WTC11 (cell line): ENCODE measurements at regions not wholly inside any gene's neighbourhood (a gene's known extent, or its start where the extent isn't known, plus 50 kb on each side); places are given as distances from the start of the nearest gene placed in this dataset.

ENCODE experiments used
- ATAC-seq: fragments of 200-7000 bp; cut with Tn5 transposase; 2 replicates; pipeline ENCODE4 v1.10.0; 2021; ENCODE audit warnings: mild to moderate bottlenecking, moderate library complexity
- CTCF ChIA-PET: fragments of 300-600 bp; sonication (Branson Sonifier 250); formaldehyde crosslinking; loops from one replicate; lab custom pipeline; 2021; ENCODE audit warnings: antibody characterized with exemption; lab: Charles Lee
- POLR2A ChIA-PET: fragments of 350-600 bp; sonication (Branson Sonifier 250); formaldehyde crosslinking; loops from one replicate; lab custom pipeline; 2021; ENCODE audit warnings: antibody characterized with exemption; lab: Charles Lee
- DNase-seq: peaks from one replicate; pipeline ENCODE4 v3.0.0; 2021; ENCODE audit warnings: low spot score
- H3K27ac Mint-ChIP-seq: 2 replicates; pipeline ENCODE4 v1.8.0; 2021; ENCODE audit warnings: mixed read lengths
- H3K27me3 Mint-ChIP-seq: 2 replicates; pipeline ENCODE4 v1.8.0; 2021; ENCODE audit warnings: low read depth, mild to moderate bottlenecking, moderate library complexity, mixed read lengths
- H3K36me3 Mint-ChIP-seq: 2 replicates; pipeline ENCODE4 v1.8.0; 2021; ENCODE audit warnings: mixed read lengths
- H3K4me1 Mint-ChIP-seq: 2 replicates; pipeline ENCODE4 v1.8.0; 2022; ENCODE audit warnings: mixed read lengths
- H3K4me3 Mint-ChIP-seq: 2 replicates; pipeline ENCODE4 v1.8.0; 2021; ENCODE audit warnings: mild to moderate bottlenecking, moderate library complexity, mixed read lengths
- H3K9me3 Mint-ChIP-seq: 2 replicates; pipeline ENCODE4 v1.8.0; 2021; ENCODE audit warnings: mixed read lengths
- ATF3 ChIP-seq: sonication (generic); formaldehyde crosslinking; conservative IDR thresholded peaks from 2 replicates; pipeline ENCODE4 v1.8.1; 2022; ENCODE audit warnings: mild to moderate bottlenecking, missing genetic modification reagents
- CREM ChIP-seq: sonication (generic); formaldehyde crosslinking; IDR thresholded peaks from 2 replicates; pipeline ENCODE4 v1.8.1; 2022; ENCODE audit warnings: mild to moderate bottlenecking, missing genetic modification reagents, moderate library complexity
- CTCF ChIP-seq: fragments of 200-600 bp; IDR thresholded peaks from 2 replicates; pipeline ENCODE4 v1.8.0; 2022; ENCODE audit warnings: antibody characterized with exemption
- E2F1 ChIP-seq: sonication (generic); formaldehyde crosslinking; IDR thresholded peaks from 2 replicates; pipeline ENCODE4 v1.8.0; 2022; ENCODE audit warnings: mild to moderate bottlenecking, missing genetic modification reagents
- ESRRA ChIP-seq: sonication (generic); formaldehyde crosslinking; IDR thresholded peaks from 2 replicates; pipeline ENCODE4 v1.8.1; 2022; ENCODE audit warnings: mild to moderate bottlenecking, missing genetic modification reagents, borderline replicate concordance
- GTF2I ChIP-seq: fragments of 250-450 bp; sonication (Bioruptor Pico); conservative IDR thresholded peaks from 2 replicates; pipeline ENCODE4 v1.4.0; 2021; ENCODE audit warnings: mild to moderate bottlenecking
- KAT7 ChIP-seq: sonication (generic); formaldehyde crosslinking; IDR thresholded peaks from 2 replicates; pipeline ENCODE4 v1.8.1; 2023; ENCODE audit warnings: missing genetic modification reagents, mild to moderate bottlenecking, borderline replicate concordance
- MXD4 ChIP-seq: fragments of 250-450 bp; sonication (Bioruptor Pico); IDR thresholded peaks from 2 replicates; pipeline ENCODE4 v1.8.0; 2021; ENCODE audit warnings: mild to moderate bottlenecking, moderate library complexity, borderline replicate concordance
- NR3C1 ChIP-seq: sonication (generic); formaldehyde crosslinking; conservative IDR thresholded peaks from 2 replicates; pipeline ENCODE4 v1.8.1; 2023; ENCODE audit warnings: low read depth, mild to moderate bottlenecking, missing genetic modification reagents
- PRDM15 ChIP-seq: sonication (generic); formaldehyde crosslinking; IDR thresholded peaks from 2 replicates; pipeline ENCODE4 v1.8.0; 2022; ENCODE audit warnings: missing genetic modification reagents
- PRRX2 ChIP-seq: fragments of 250-450 bp; sonication (Bioruptor Pico); IDR thresholded peaks from 2 replicates; pipeline ENCODE4 v1.8.0; 2021; ENCODE audit warnings: mild to moderate bottlenecking
- SMAD4 ChIP-seq: sonication (generic); formaldehyde crosslinking; IDR thresholded peaks from 2 replicates; pipeline ENCODE4 v1.8.0; 2022; ENCODE audit warnings: mild to moderate bottlenecking, missing genetic modification reagents
- SP1 ChIP-seq: sonication (generic); formaldehyde crosslinking; conservative IDR thresholded peaks from 2 replicates; pipeline ENCODE4 v1.8.1; 2022; ENCODE audit warnings: missing genetic modification reagents
- TEAD1 ChIP-seq: sonication (generic); formaldehyde crosslinking; IDR thresholded peaks from 2 replicates; pipeline ENCODE4 v1.8.0; 2022; ENCODE audit warnings: mild to moderate bottlenecking, missing genetic modification reagents
- USF2 ChIP-seq: sonication (generic); formaldehyde crosslinking; IDR thresholded peaks from 2 replicates; pipeline ENCODE4 v1.8.1; 2023; ENCODE audit warnings: mild to moderate bottlenecking, missing genetic modification reagents, moderate library complexity
- ZNF138 ChIP-seq: sonication (generic); formaldehyde crosslinking; conservative IDR thresholded peaks from 2 replicates; pipeline ENCODE4 v1.8.1; 2022; ENCODE audit warnings: mild to moderate bottlenecking, moderate library complexity, missing genetic modification reagents
- ZNF232 ChIP-seq: sonication (generic); formaldehyde crosslinking; IDR thresholded peaks from 2 replicates; pipeline ENCODE4 v1.8.0; 2022; ENCODE audit warnings: mild to moderate bottlenecking, missing genetic modification reagents
- ZNF425 ChIP-seq: fragments of 250-450 bp; sonication (Bioruptor Pico); conservative IDR thresholded peaks from 2 replicates; pipeline ENCODE4 v1.9.0; 2021; ENCODE audit warnings: mild to moderate bottlenecking
- ZNF671 ChIP-seq: fragments of 250-450 bp; sonication (Bioruptor Pico); IDR thresholded peaks from 2 replicates; pipeline ENCODE4 v1.8.0; 2021; ENCODE audit warnings: mild to moderate bottlenecking
- ZSCAN18 ChIP-seq: fragments of 250-450 bp; sonication (Bioruptor Pico); IDR thresholded peaks from 2 replicates; pipeline ENCODE4 v2.1.2; 2022; ENCODE audit warnings: mild to moderate bottlenecking, moderate library complexity

- TF ChIP-seq PRDM15 (CRISPR knock-in tag): no peak
These were observed 273.3 kb downstream of the MDFIC start (continued) for GRCh38 chr7:115195208-115195607.

GRCh38 chr7:115191526-115191925 lies 269.6 kb downstream of the MDFIC start:
- ChIA-PET POLR2A (no interaction called here), CTCF (no interaction called here)
- ATAC-seq: no peak
- Mint-ChIP-seq H3K4me3 (no peak overlapping the region), H3K27me3 (no peaks in the 10 kb centered on the region), H3K27ac (no peak overlapping the region), H3K36me3 (no peaks in the 10 kb centered on the region), H3K4me1 (no peaks in the 10 kb centered on the region)
- DNase-seq: no peak
- TF ChIP-seq CREM (CRISPR knock-in tag): no peak
- TF ChIP-seq SP1: no peak
- no peak for TF ChIP-seq SMAD4 (CRISPR knock-in tag)
- TF ChIP-seq USF2 (CRISPR knock-in tag): no peak
- no peak for TF ChIP-seq GTF2I (CRISPR knock-in tag)
- TF ChIP-seq, all 79 proteins: peak for 0
- peaks cover 4% of the 10 kb centered on the region; the same call in 1 of the 2 replicates for H3K9me3 Mint-ChIP-seq

GRCh38 chr7:115183431-115184057 lies 261.6 kb downstream of the MDFIC start:
- ATAC-seq: no peak
- H3K4me1 Mint-ChIP-seq: peaks cover 6% of the 10 kb centered on the region
- H3K4me3 Mint-ChIP-seq: no peak overlapping the region
- ChIA-PET POLR2A (no interaction called here), CTCF (no interaction called here)
- no peak overlapping the region for H3K27ac Mint-ChIP-seq
- no peaks in the 10 kb centered on the region for H3K27me3 Mint-ChIP-seq
- no peaks in the 10 kb centered on the region for H3K36me3 Mint-ChIP-seq
- DNase-seq: no peak
- TF ChIP-seq CTCF: no peak
- no peak for TF ChIP-seq ATF3 (CRISPR knock-in tag)
- no peak for TF ChIP-seq PRRX2 (CRISPR knock-in tag)
- TF ChIP-seq ZNF425 (CRISPR knock-in tag): no peak
- TF ChIP-seq ZNF138 (CRISPR knock-in tag): no peak
- no peak for TF ChIP-seq E2F1 (CRISPR knock-in tag)
- no peak for TF ChIP-seq ESRRA (CRISPR knock-in tag)
- no peak for TF ChIP-seq MXD4 (CRISPR knock-in tag)
- TF ChIP-seq ZSCAN18 (CRISPR knock-in tag): no peak
- TF ChIP-seq ZNF232 (CRISPR knock-in tag): no peak
- TF ChIP-seq ZNF671 (CRISPR knock-in tag): no peak
- no peak for TF ChIP-seq TEAD1
- TF ChIP-seq NR3C1: no peak
- TF ChIP-seq KAT7: no peak
- TF ChIP-seq, all 79 proteins: peak for 0
- H3K9me3 Mint-ChIP-seq: peaks cover 4% of the 10 kb centered on the region; the same call in 1 of the 2 replicates
